ENCODE measurements at regions not wholly inside any gene's neighbourhood (a gene's known extent, or its start where the extent isn't known, plus 50 kb on each side); places are given as distances from the start of the nearest gene placed in this dataset.

DNA sequence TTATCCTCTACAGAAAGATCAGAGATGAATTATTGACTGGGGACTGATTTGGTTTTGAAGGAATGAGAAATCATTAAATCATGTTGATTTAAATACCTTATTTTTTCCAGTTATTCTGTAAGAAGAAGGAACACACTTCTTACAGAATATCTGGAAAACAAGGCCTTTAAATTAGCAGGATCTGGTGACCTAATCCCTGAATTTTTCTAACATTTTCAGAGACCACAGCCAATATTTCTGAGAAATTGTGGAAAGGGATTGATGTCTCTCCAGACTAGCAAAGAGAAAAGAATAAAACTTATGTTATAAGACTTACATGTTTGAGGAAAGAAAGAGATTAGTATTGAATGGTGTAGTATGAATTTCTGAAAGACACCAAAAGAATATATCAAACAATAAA, 104.0 kb downstream of the KCNE4 start:
- Histone ChIP-seq H3K4me1 (ENCODE audit: control insufficient read depth in 1 of 2, insufficient read depth in 2 of 2, low read length in 2 of 2) (no peaks in the 10 kb centered on the region), H3K4me2 (replicated peaks; ENCODE audit: extremely low read depth, low read length, poor library complexity, severe bottlenecking) (no peak overlapping the region), H3K9ac (ENCODE audit: insufficient read depth, low read length, poor library complexity, severe bottlenecking) (no peak overlapping the region), H4K20me1 (ENCODE audit: insufficient read depth, low read length) (no peaks in the 10 kb centered on the region), H3K27ac (ENCODE audit: low read depth in 1 of 2, low read length in 2 of 2) (no peak overlapping the region), H2AFZ (ENCODE audit: insufficient read depth, low read depth, low read length, poor library complexity, severe bottlenecking) (no peak overlapping the region), H3K4me3 (replicated peaks in 1 of 3; ENCODE audit: low read depth in 2 of 3, low read length in 3 of 3) (no peak overlapping the region), H3K27me3 (ENCODE audit: control insufficient read depth in 2 of 2, insufficient read depth in 2 of 2, low read length in 2 of 2) (no peaks in the 10 kb centered on the region), H3K36me3 (replicated peaks in 1 of 2; ENCODE audit: control insufficient read depth in 1 of 2, insufficient read depth in 2 of 2, low read length in 2 of 2) (no peaks in the 10 kb centered on the region), H3K79me2 (ENCODE audit: insufficient read depth, low read length) (no peaks in the 10 kb centered on the region), H3K9me3 (replicated peaks in 1 of 2; ENCODE audit: control insufficient read depth in 1 of 2, insufficient read depth in 1 of 2, low read length in 2 of 2) (no peaks in the 10 kb centered on the region)
- H3K9me3 Mint-ChIP-seq, result peaks cover 0 to 3% (median 0%) of the 10 kb centered on the region in 7 donors
- no peaks in the 10 kb centered on the region for H3K4me1 Mint-ChIP-seq
- H3K27ac Mint-ChIP-seq, result no peak overlapping the region
- intact Hi-C loops (cut with micrococcal nuclease), result no loop called here
- peaks cover 0 to 7% (median 0%) of the 10 kb centered on the region in 3 donors for H3K27me3 Mint-ChIP-seq (ENCODE audit: low read depth in 3 of 3)
- H3K36me3 Mint-ChIP-seq, result no peaks in the 10 kb centered on the region
- TF ChIP-seq CTCF (IDR thresholded peaks at IDR 0.05), result no peak
- DNase-seq, result no peak
- H3K4me3 Mint-ChIP-seq, result no peak overlapping the region

GRCh38 chr2:223161873-223162458, 110.0 kb downstream of the KCNE4 start:
- no peak for DNase-seq
- H4K20me1 ChIP-seq (ENCODE audit: insufficient read depth, low read length), result no peaks in the 10 kb centered on the region
- WGBS (ENCODE audit: insufficient coverage), result 100% methylated on average over 4 of the region's 8 CpGs

More at GRCh38 chr2:223161873-223162458, 110.0 kb downstream of the KCNE4 start:
- no peak overlapping the region for H2AFZ ChIP-seq (ENCODE audit: insufficient read depth, low read depth, low read length, poor library complexity, severe bottlenecking)
- Mint-ChIP-seq H3K27ac (no peak overlapping the region), H3K4me1 (no peaks in the 10 kb centered on the region), H3K27me3 (ENCODE audit: low read depth in 3 of 3) (peaks cover 0 to 4% (median 0%) of the 10 kb centered on the region in 3 donors), H3K4me3 (no peak overlapping the region), H3K36me3 (no peaks in the 10 kb centered on the region), H3K9me3 (peaks cover 0 to 3% (median 0%) of the 10 kb centered on the region in 7 donors)
- H3K4me2 ChIP-seq (replicated peaks; ENCODE audit: extremely low read depth, low read length, poor library complexity, severe bottlenecking), result no peak overlapping the region
- no peaks in the 10 kb centered on the region for H3K36me3 ChIP-seq (replicated peaks in 1 of 2; ENCODE audit: control insufficient read depth in 1 of 2, insufficient read depth in 2 of 2, low read length in 2 of 2)
- no peak for TF ChIP-seq CTCF (IDR thresholded peaks at IDR 0.05)
- H3K9ac ChIP-seq (ENCODE audit: insufficient read depth, low read length, poor library complexity, severe bottlenecking), result no peak overlapping the region
- no peaks in the 10 kb centered on the region for H3K4me1 ChIP-seq (ENCODE audit: control insufficient read depth in 1 of 2, insufficient read depth in 2 of 2, low read length in 2 of 2)
- H3K9me3 ChIP-seq (replicated peaks in 1 of 2; ENCODE audit: control insufficient read depth in 1 of 2, insufficient read depth in 1 of 2, low read length in 2 of 2), result no peaks in the 10 kb centered on the region
- H3K27me3 ChIP-seq (ENCODE audit: control insufficient read depth in 2 of 2, insufficient read depth in 2 of 2, low read length in 2 of 2), result no peaks in the 10 kb centered on the region
- H3K27ac ChIP-seq (ENCODE audit: low read depth in 1 of 2, low read length in 2 of 2), result no peak overlapping the region
- intact Hi-C loops (cut with micrococcal nuclease), result no loop called here
- no peak overlapping the region for H3K4me3 ChIP-seq (replicated peaks in 1 of 3; ENCODE audit: low read depth in 2 of 3, low read length in 3 of 3)
- no peaks in the 10 kb centered on the region for H3K79me2 ChIP-seq (ENCODE audit: insufficient read depth, low read length)
